Astrocyte (in vitro differentiated cells and primary cell): ENCODE measurements at regions not wholly inside any gene's neighbourhood (a gene's known extent, or its start where the extent isn't known, plus 50 kb on each side); places are given as distances from the start of the nearest gene placed in this dataset.

Source experiments
- DNase-seq: peaks from one replicate; pipeline ENCODE4 v3.0.0-alpha.2; 2010; ENCODE audit warnings: low read depth
- FAIRE-seq: peaks from 2 replicates; lab custom pipeline; 2011; peaks lifted over from hg19 to GRCh38; lab: Jason Lieb, UNC
- H2AFZ ChIP-seq: 2 replicates; pipeline ENCODE4 v1.6.0; 2012; ENCODE audit warnings: low read depth, low read length, inconsistent platforms
- H3K27ac ChIP-seq: 2 replicates; pipeline ENCODE4 v1.5.1; 2011; ENCODE audit warnings: low read depth, low read length, inconsistent platforms
- H3K27me3 ChIP-seq: 2 replicates; pipeline ENCODE4 v1.6.0; 2011; ENCODE audit warnings: low read length, inconsistent platforms; ENCODE audit not compliant: insufficient read depth
- H3K36me3 ChIP-seq: 2 replicates; pipeline ENCODE4 v1.5.1; 2011; ENCODE audit warnings: low read length, inconsistent platforms; ENCODE audit not compliant: insufficient read depth
- H3K4me1 ChIP-seq: 2 replicates; pipeline ENCODE4 v1.5.1; 2011; ENCODE audit warnings: low read length, inconsistent platforms; ENCODE audit not compliant: insufficient read depth
- H3K4me2 ChIP-seq: 2 replicates; pipeline ENCODE4 v1.6.0; 2012; ENCODE audit warnings: low read length, inconsistent platforms
- H3K4me3 ChIP-seq: 2 replicates; pipeline ENCODE4 v1.5.1; 2011; ENCODE audit warnings: low read depth, mild to moderate bottlenecking, low read length, inconsistent platforms; ENCODE audit not compliant: insufficient read depth
- H3K79me2 ChIP-seq: 2 replicates; pipeline ENCODE4 v1.6.0; 2012; ENCODE audit warnings: mild to moderate bottlenecking, low read length, inconsistent platforms; ENCODE audit not compliant: insufficient read depth
- H3K9ac ChIP-seq: 2 replicates; pipeline ENCODE4 v1.6.0; 2012; ENCODE audit warnings: mild to moderate bottlenecking, low read length, inconsistent platforms
- H3K9me3 ChIP-seq: 2 replicates; pipeline ENCODE4 v1.5.1; 2012; ENCODE audit warnings: low read depth, mild to moderate bottlenecking, low read length, inconsistent platforms; ENCODE audit not compliant: insufficient read depth
- H4K20me1 ChIP-seq: 2 replicates; pipeline ENCODE4 v1.6.0; 2012; ENCODE audit warnings: low read length, inconsistent platforms; ENCODE audit not compliant: insufficient read depth
- H3K27ac Mint-ChIP-seq: one replicate; pipeline ENCODE4 v1.8.0; 2021; ENCODE audit warnings: mild to moderate bottlenecking, mixed read lengths; ENCODE audit not compliant: unreplicated experiment
- H3K27me3 Mint-ChIP-seq: one replicate; pipeline ENCODE4 v1.8.0; 2021; ENCODE audit warnings: low read depth, mixed read lengths; ENCODE audit not compliant: unreplicated experiment
- H3K36me3 Mint-ChIP-seq: one replicate; pipeline ENCODE4 v1.8.0; 2021; ENCODE audit warnings: low read depth, mixed read lengths; ENCODE audit not compliant: unreplicated experiment
- H3K4me1 Mint-ChIP-seq: one replicate; pipeline ENCODE4 v1.8.0; 2021; ENCODE audit warnings: low read depth, mixed read lengths; ENCODE audit not compliant: unreplicated experiment
- H3K4me3 Mint-ChIP-seq: one replicate; pipeline ENCODE4 v1.8.0; 2021; ENCODE audit warnings: mild to moderate bottlenecking, moderate library complexity, mixed read lengths; ENCODE audit not compliant: unreplicated experiment
- H3K9me3 Mint-ChIP-seq: one replicate; pipeline ENCODE4 v1.8.0; 2021; ENCODE audit warnings: mild to moderate bottlenecking, mixed read lengths; ENCODE audit not compliant: unreplicated experiment
- EZH2 ChIP-seq: IDR thresholded peaks from 2 replicates; pipeline ENCODE4 v1.6.1; 2012; ENCODE audit warnings: mild to moderate bottlenecking, low read length, inconsistent platforms; ENCODE audit not compliant: insufficient read depth
- TF ChIP-seq, protein P1 (sequence below): IDR thresholded peaks from 2 replicates; pipeline ENCODE4 v1.5.1; 2011; ENCODE audit warnings: low read depth, mild to moderate bottlenecking, inconsistent platforms, low read length, moderate library complexity; ENCODE audit not compliant: insufficient read depth

DNA sequence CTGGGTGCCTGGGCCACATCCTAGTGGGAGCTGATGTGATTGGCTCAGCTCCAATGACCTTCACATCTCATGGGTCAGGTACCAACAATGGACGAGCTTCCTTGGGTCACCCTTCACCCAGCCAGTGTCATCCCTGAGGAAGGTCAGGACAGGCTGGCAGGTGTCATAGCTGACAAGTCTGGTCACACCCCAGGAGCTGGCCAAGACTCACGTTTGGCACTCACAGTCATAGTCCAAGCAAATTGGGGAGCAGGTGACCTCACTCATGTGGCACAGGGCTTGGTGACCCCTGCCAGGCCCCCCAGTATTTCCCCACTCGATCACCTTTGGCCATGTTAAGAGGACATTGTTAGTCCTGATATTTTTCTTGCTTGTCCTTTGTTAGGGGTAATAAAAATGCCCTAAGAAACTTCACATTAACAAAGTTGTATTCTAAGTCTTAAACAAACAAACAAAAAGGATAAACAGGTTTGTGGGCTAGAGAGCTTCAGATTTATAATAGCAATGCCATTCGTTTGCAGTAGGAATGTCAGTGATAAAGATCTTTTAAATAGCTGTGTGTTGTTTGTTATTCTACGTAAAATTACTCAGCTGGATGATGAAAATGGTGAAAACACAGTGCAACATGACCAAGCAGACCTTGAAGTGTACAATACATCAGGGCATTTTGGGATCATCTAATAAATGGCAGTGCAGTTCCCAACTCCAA is 79.5 kb upstream of the POMGNT2 start:
- Histone ChIP-seq H3K4me1 (peaks cover 6% of the 10 kb centered on the region), H3K79me2 (no peaks in the 10 kb centered on the region), H3K27ac (no peak overlapping the region), H3K4me2 (no peak overlapping the region), H4K20me1 (no peaks in the 10 kb centered on the region), H3K9me3 (no peaks in the 10 kb centered on the region), H3K9ac (no peak overlapping the region), H3K36me3 (no peaks in the 10 kb centered on the region), H2AFZ (no peak overlapping the region), H3K27me3 (no peaks in the 10 kb centered on the region), H3K4me3 (no peak overlapping the region)
- Mint-ChIP-seq H3K36me3 (no peaks in the 10 kb centered on the region), H3K4me3 (no peak overlapping the region), H3K27ac (no peak overlapping the region), H3K4me1 (peaks cover 2% of the 10 kb centered on the region), H3K9me3 (peaks cover 6% of the 10 kb centered on the region), H3K27me3 (peaks cover 19% of the 10 kb centered on the region)
- DNase-seq (peak; percentile 2), FAIRE-seq (no peak)
- TF ChIP-seq, protein P1, sequence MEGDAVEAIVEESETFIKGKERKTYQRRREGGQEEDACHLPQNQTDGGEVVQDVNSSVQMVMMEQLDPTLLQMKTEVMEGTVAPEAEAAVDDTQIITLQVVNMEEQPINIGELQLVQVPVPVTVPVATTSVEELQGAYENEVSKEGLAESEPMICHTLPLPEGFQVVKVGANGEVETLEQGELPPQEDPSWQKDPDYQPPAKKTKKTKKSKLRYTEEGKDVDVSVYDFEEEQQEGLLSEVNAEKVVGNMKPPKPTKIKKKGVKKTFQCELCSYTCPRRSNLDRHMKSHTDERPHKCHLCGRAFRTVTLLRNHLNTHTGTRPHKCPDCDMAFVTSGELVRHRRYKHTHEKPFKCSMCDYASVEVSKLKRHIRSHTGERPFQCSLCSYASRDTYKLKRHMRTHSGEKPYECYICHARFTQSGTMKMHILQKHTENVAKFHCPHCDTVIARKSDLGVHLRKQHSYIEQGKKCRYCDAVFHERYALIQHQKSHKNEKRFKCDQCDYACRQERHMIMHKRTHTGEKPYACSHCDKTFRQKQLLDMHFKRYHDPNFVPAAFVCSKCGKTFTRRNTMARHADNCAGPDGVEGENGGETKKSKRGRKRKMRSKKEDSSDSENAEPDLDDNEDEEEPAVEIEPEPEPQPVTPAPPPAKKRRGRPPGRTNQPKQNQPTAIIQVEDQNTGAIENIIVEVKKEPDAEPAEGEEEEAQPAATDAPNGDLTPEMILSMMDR: no peak
- no peak for TF ChIP-seq EZH2

DNA sequence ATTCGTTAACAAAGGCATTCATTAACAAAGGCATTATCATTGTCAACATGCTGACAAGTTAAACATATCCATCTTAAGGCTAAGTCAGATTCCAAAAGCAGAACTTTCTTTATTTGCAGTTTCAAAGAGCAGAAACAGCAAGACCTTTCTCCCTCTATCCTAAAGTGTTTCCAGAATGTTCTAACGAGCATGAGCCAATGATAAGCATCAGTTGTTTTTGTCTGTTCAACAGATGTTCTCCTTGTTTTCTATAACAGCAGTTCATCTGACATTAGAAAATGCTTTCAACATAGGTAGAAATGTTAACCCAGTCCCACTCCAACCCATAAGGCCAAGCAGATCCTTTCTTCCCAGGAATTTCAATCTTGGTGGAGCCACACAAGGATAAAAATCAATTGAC is 77.6 kb upstream of the POMGNT2 start:
- peaks cover 6% of the 10 kb centered on the region for H3K27me3 Mint-ChIP-seq
- H3K4me2 ChIP-seq: no peak overlapping the region
- TF ChIP-seq, protein P1: no peak
- TF ChIP-seq EZH2: no peak

DNA sequence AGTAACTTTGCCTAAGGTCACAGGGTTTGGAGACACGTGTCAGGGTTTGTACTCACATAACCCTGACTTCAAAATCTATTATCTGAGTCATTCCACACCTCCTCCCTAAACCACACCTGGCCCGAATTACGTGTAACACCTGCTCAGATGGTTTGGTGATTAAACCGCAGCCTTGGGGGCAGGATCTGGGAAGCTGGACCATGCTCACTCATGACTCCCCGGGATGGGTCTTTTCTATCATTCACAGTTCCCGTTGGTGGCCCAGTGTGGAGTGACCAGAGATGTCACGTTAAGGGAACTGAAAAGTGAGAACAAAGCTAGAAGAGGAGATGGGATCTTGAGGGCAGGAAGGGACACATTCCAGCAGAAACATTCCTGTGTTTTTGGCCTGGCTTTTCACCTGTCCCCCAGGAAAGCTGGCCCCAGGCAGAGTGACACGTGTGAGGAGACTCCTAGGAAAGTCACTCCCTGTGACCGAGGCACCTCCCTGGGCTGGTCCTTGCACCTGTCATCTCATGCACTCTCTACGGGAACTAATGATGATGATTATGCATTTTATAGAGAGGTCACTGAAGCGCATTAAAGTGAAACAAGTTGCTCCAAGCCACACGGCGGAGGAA is 75.4 kb upstream of the POMGNT2 start:
- no peak overlapping the region for H3K27ac ChIP-seq
- H3K27me3 ChIP-seq: no peaks in the 10 kb centered on the region
- Mint-ChIP-seq H3K4me3 (no peak overlapping the region), H3K27ac (no peak overlapping the region), H3K4me1 (peaks cover 9% of the 10 kb centered on the region), H3K36me3 (no peaks in the 10 kb centered on the region), H3K27me3 (peaks cover 2% of the 10 kb centered on the region), H3K9me3 (no peaks in the 10 kb centered on the region)
- no peak overlapping the region for H3K4me2 ChIP-seq
- no peaks in the 10 kb centered on the region for H4K20me1 ChIP-seq
- peaks cover 6% of the 10 kb centered on the region for H3K4me1 ChIP-seq
- FAIRE-seq (no peak), DNase-seq (no peak)
- H3K4me3 ChIP-seq: no peak overlapping the region
- no peaks in the 10 kb centered on the region for H3K9me3 ChIP-seq
- no peaks in the 10 kb centered on the region for H3K79me2 ChIP-seq
- H3K36me3 ChIP-seq: no peaks in the 10 kb centered on the region
- H2AFZ ChIP-seq: no peak overlapping the region
- TF ChIP-seq, protein P1: no peak
- TF ChIP-seq EZH2: no peak
- H3K9ac ChIP-seq: no peak overlapping the region

More for the DNA sequence above, 77.6 kb upstream of the POMGNT2 start:
- Mint-ChIP-seq H3K36me3 (no peaks in the 10 kb centered on the region), H3K9me3 (no peaks in the 10 kb centered on the region), H3K4me3 (no peak overlapping the region), H3K27ac (no peak overlapping the region), H3K4me1 (peaks cover 9% of the 10 kb centered on the region)
- Histone ChIP-seq H3K4me3 (no peak overlapping the region), H3K9me3 (no peaks in the 10 kb centered on the region), H3K9ac (no peak overlapping the region), H3K4me1 (peaks cover 6% of the 10 kb centered on the region), H3K36me3 (no peaks in the 10 kb centered on the region), H3K79me2 (no peaks in the 10 kb centered on the region), H3K27ac (no peak overlapping the region), H2AFZ (no peak overlapping the region), H4K20me1 (no peaks in the 10 kb centered on the region), H3K27me3 (no peaks in the 10 kb centered on the region)
- FAIRE-seq (no peak), DNase-seq (no peak)
